Pancreas (tissue), 10 donors: ENCODE measurements at regions not wholly inside any gene's neighbourhood (a gene's known extent, or its start where the extent isn't known, plus 50 kb on each side); places are given as distances from the start of the nearest gene placed in this dataset.

Experiments
- ATAC-seq, 4 donors: fragments of 200-7000 bp; cut with Tn5 transposase; one replicate each; pipeline versions ENCODE4 v1.8.0 to v1.9.1; 2020; ENCODE audit warnings: mild to moderate bottlenecking in 4 of 4, moderate library complexity in 4 of 4
- DNase-seq, 6 donors: peaks; one replicate each; pipeline ENCODE4 v3.0.0-alpha.2; 2020
- FAIRE-seq: peaks from 2 replicates; lab custom pipeline; 2012; peaks lifted over from hg19 to GRCh38; lab: Jason Lieb, UNC
- H3K27ac ChIP-seq, 4 donors: fragments of 200-600 bp; sonication (generic); 1 replicate in 3 of 4; 2 replicates in 1 of 4; pipeline versions ENCODE4 v1.5.0 to v1.8.0; 2020
- H3K27me3 ChIP-seq, 4 donors: fragments of 200-600 bp; one replicate each; pipeline ENCODE4 v1.8.0; 2021
- H3K36me3 ChIP-seq, 3 donors: fragments of 200-600 bp; sonication (generic) in 1 of 3; one replicate each; pipeline versions ENCODE4 v1.5.0 to v1.8.0; 2020 to 2021
- H3K4me1 ChIP-seq, 3 donors: fragments of 200-600 bp; one replicate each; pipeline ENCODE4 v1.8.0; 2021
- H3K4me3 ChIP-seq, 4 donors: fragments of 200-600 bp; sonication (generic) in 2 of 4; one replicate each; pipeline versions ENCODE4 v1.5.0 to v1.8.0; 2020 to 2021
- H3K9me3 ChIP-seq, 4 donors: fragments of 200-600 bp; one replicate each; pipeline ENCODE4 v1.8.0; 2021
- WGBS, 2 donors: extraction: QIAGEN DNeasy Blood & Tissue Kit; methylation state at CpG; one replicate each; pipeline ENCODE4 v1.1.7; 2013; 5-methylcytosine and 5-hydroxymethylcytosine counted together
- intact Hi-C, 3 donors: fragments of 100-400 bp; cut with DNase I; formaldehyde crosslinking; loops; one replicate each; pipeline versions ENCODE4 v1.11.1 to v1.14.2; 2022
- TF ChIP-seq, protein P1 (sequence below), 4 donors: fragments of 200-600 bp; sonication (generic) in 3 of 4; IDR thresholded peaks; one replicate each; pipeline versions ENCODE4 v1.5.0 to v1.8.0; 2021; ENCODE audit warnings: antibody characterized with exemption in 4 of 4
- donor health status: healthy with polysubstance abuse.
- donor health status: DM: no; HTN: no; CAD: no; lungs with moderate emphysema.
- donor health status: DM: no; HTN: no; CAD: no.
- donor health status: control.
- donor health status: control.
- donor health status: Bipolar disorder and iron deficiency.
- donor health status: DM: yes; HTN: yes; CAD: no.
- donor health status: DM: no; HTN: no; CAD: no.
- donor health status: DM: no; HTN: no; CAD: no.
- donor health status: DM: yes; HTN: yes; CAD: no.

GRCh38 chr21:43289442-43289841 lies 120.6 kb downstream of the CRYAA start:
- no peaks in the 10 kb centered on the region for H3K27me3 ChIP-seq
- TF ChIP-seq, protein P1, sequence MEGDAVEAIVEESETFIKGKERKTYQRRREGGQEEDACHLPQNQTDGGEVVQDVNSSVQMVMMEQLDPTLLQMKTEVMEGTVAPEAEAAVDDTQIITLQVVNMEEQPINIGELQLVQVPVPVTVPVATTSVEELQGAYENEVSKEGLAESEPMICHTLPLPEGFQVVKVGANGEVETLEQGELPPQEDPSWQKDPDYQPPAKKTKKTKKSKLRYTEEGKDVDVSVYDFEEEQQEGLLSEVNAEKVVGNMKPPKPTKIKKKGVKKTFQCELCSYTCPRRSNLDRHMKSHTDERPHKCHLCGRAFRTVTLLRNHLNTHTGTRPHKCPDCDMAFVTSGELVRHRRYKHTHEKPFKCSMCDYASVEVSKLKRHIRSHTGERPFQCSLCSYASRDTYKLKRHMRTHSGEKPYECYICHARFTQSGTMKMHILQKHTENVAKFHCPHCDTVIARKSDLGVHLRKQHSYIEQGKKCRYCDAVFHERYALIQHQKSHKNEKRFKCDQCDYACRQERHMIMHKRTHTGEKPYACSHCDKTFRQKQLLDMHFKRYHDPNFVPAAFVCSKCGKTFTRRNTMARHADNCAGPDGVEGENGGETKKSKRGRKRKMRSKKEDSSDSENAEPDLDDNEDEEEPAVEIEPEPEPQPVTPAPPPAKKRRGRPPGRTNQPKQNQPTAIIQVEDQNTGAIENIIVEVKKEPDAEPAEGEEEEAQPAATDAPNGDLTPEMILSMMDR (IDR thresholded peaks at IDR 0.05), result no peak
- FAIRE-seq (no peak), DNase-seq (peak in 1 of 6 donors; percentile 9), ATAC-seq (no peak)
- intact Hi-C loops, result no loop called here
- WGBS, 2 donors, result 89 to 94% methylated on average over 2 of the region's 2 CpGs
- no peaks in the 10 kb centered on the region for H3K36me3 ChIP-seq
- no peak overlapping the region for H3K4me3 ChIP-seq
- H3K4me1 ChIP-seq, result peaks cover 0 to 7% (median 3%) of the 10 kb centered on the region in 3 donors
- no peak overlapping the region for H3K27ac ChIP-seq
- H3K9me3 ChIP-seq, result no peaks in the 10 kb centered on the region

DNA sequence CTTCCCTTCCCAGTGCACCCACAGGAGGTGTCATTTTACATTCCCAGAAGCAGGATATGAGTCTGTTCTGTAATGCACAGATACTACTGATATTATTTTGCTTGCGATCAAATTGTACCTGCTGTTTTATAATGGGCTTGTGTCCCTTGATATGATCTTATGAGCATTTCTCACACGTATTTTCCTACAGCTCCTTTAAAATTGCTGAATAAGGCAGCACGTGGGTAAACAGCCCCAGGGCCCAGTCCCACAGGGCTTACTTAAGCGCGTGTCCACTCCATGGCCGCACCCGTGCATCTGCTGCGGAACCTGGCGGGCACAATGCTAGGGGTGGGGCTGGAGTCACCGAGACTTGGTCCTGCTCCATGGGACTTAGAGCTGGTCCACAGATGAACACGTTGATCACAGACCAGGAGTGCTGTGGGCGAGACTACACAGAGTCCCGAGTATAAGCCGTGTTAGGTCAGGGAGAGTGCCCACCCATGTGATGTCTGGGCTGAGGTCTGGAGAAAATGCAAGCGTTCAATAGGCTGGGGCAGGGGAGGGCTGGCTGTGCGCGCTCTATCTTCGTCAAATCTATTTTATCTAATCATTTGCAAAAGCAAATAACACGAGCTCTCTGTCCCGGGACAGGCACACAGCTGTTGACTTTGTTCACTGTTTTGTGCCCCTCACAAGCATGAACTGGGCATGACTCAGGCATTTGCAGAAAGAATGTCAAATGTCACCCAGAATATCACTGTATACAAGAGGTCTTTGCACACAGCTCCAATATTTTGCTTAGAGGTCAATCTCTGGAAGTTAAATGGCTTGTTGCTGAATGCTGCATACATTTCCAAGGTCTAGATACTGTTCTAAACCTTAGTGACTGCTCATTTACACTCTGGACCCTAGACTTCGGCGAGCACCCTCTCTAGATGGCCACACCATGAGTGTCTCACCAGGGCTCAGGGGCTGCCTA lies 119.3 kb downstream of the CRYAA start:
- TF ChIP-seq, protein P1 (IDR thresholded peaks at IDR 0.05), result no peak
- intact Hi-C loops, result no loop called here
- Histone ChIP-seq H3K9me3 (no peaks in the 10 kb centered on the region), H3K4me1 (peaks cover 0 to 7% (median 3%) of the 10 kb centered on the region in 3 donors), H3K4me3 (no peak overlapping the region), H3K36me3 (no peaks in the 10 kb centered on the region), H3K27ac (peak overlapping the region in 1 of 4 donors; percentile 25), H3K27me3 (no peaks in the 10 kb centered on the region)
- FAIRE-seq (no peak), DNase-seq (peak in 3 of 6 donors; percentile 25 to 50 (median 37)), ATAC-seq (peak; percentile 56 to 83 (median 76))
- 41 to 48% methylated on average over 22 of the region's 22 CpGs for WGBS, 2 donors

- 91 to 93% methylated on average over 19 of the region's 19 CpGs for WGBS, 2 donors
- intact Hi-C loops, result no loop called here
- TF ChIP-seq, protein P1 (IDR thresholded peaks at IDR 0.05), result no peak
- Histone ChIP-seq H3K4me1 (peaks cover 0 to 7% (median 3%) of the 10 kb centered on the region in 3 donors), H3K4me3 (no peak overlapping the region), H3K36me3 (no peaks in the 10 kb centered on the region), H3K9me3 (no peaks in the 10 kb centered on the region), H3K27ac (no peak overlapping the region), H3K27me3 (no peaks in the 10 kb centered on the region)
- ATAC-seq (peak in 1 of 4 donors; percentile 13), DNase-seq (peak in 1 of 6 donors; percentile 5), FAIRE-seq (no peak)
Measured at GRCh38 chr21:43287111-43287760, 118.4 kb downstream of the CRYAA start.

DNA sequence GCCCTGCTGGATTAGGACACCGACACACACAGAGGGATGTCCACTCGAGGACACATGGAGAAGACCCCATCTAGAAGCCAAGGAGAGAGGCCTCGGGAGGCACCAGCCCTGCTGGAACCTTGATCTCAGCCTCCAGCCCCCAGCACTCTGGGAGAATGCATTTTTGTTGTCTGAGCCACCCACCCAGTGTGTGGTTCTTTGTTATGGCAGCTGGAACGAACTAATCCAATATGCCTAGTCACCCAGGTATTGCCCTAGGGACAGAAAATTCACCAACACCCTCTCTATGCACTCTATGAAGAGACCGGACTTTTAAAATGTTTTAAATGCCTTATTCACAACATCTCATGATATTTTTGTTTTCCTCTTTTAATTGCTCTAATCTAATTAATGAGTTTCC lies 117.4 kb downstream of the CRYAA start:
- DNase-seq (peak in 1 of 6 donors; percentile 1), FAIRE-seq (no peak), ATAC-seq (no peak)
- no peak overlapping the region for H3K27ac ChIP-seq
- H3K4me1 ChIP-seq, result peaks cover 0 to 7% (median 3%) of the 10 kb centered on the region in 3 donors
- WGBS, 2 donors, result 86 to 92% methylated on average over 5 of the region's 5 CpGs
- intact Hi-C loops, result no loop called here
- H3K9me3 ChIP-seq, result no peaks in the 10 kb centered on the region
- TF ChIP-seq, protein P1 (IDR thresholded peaks at IDR 0.05), result no peak
- H3K36me3 ChIP-seq, result no peaks in the 10 kb centered on the region
- H3K4me3 ChIP-seq, result no peak overlapping the region
- no peaks in the 10 kb centered on the region for H3K27me3 ChIP-seq
